HG03571 (cell line): ENCODE measurements at regions not wholly inside any gene's neighbourhood (a gene's known extent, or its start where the extent isn't known, plus 50 kb on each side); places are given as distances from the start of the nearest gene placed in this dataset.

Source experiments
- ATAC-seq: cut with Tn5 transposase; IDR thresholded peaks from one replicate; pipeline ENCODE4 v1.9.1; 2021; ENCODE audit not compliant: unreplicated experiment

DNA sequence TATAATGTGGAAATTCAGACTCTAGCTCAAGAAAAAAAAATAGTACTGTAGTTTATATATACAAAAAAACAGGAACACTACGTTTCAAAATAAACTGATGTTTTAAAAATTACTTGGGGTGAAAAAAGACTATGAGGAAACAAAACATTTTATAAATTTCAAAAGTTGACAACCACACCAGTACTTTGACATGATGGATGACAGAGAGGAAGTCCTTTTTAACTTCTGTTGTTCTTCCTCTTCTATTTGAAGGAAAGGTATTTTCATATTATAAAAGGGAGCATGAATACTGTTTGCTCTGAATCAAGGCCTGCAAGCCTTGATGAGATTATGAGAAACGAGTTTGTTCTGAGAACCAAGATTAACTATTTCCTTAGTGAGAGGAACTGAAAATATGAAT is 456.9 kb downstream of the TAF11L14 start:
- no peak for ATAC-seq

DNA sequence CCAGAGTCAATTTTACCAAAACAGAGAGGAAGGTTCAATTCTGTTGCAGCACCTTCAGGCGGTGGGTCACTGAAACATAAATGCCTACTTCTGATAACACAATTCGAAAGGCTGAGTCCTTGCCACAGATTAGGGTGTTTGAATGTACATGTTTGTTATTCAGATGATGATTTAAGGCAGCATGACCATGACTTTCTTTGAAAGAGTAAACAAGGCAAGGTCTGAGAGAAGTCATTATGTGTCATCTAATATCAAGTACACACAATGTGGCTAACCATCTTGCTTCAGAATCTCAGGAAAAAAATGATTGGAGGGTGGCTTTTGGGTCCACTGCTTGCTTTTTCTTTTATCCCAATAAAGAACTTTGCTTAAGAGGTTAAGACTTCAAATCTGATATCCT is 457.5 kb downstream of the TAF11L14 start:
- ATAC-seq, result no peak

DNA sequence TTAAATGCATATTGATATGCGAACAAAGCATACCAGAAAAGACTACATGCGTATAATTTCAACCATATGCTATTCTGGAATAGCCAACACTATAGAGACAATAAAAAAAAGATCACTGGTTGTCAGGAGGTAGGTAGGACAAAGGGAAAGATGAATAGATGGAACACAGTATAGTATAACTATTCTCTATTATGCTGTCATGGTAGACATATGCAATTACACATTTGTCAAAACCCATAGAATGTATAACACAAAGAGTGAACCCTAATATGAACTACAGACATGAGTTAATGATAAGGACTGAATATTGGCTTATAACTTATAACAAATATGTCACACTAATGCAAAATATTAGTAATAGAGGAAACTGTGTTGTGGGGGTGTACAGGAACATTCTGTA is 460.8 kb downstream of the TAF11L14 start:
- no peak for ATAC-seq

GRCh38 chr5:18097817-18098216 is 463.6 kb downstream of the TAF11L14 start:
- no peak for ATAC-seq

GRCh38 chr5:18098691-18099090 is 464.4 kb downstream of the TAF11L14 start:
- no peak for ATAC-seq

- no peak for ATAC-seq
Observed at GRCh38 chr5:18099261-18099660, 465.0 kb downstream of the TAF11L14 start.

GRCh38 chr5:18101532-18101931 is 467.3 kb downstream of the TAF11L14 start:
- ATAC-seq, result no peak

- no peak for ATAC-seq
Observed at GRCh38 chr5:18102733-18103132, 468.5 kb downstream of the TAF11L14 start.

- ATAC-seq, result no peak
Observed at GRCh38 chr5:18105449-18105848, 471.2 kb downstream of the TAF11L14 start.

DNA sequence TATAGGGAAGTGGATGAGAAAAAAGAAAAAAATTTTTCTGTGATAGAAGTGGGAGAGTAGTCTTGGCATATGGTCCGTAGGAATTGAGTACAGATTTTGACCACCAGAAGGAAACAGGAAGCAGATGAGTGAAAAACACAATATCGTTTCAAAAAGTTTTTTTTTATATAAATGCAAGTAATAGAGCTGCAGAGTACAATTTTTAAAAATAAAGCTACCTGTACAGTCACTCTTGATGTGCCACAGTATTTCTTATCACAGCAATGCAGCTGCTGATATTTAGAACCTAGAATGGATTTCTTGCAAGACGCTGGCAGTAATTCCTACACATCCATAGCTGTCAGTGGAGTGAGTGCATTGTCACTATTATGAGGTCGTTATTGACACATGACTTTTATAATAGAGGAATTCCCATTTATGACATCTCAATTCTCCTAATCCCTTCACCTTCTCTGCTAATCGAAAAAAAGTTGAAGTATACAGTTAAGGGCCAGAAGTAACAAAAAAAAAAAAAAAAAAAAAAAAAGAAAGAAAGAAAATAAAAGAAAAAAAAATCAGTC is 477.7 kb downstream of the TAF11L14 start:
- no peak for ATAC-seq

GRCh38 chr5:18113721-18114120 is 479.5 kb downstream of the TAF11L14 start:
- ATAC-seq, result no peak

- ATAC-seq, result no peak
Observed at GRCh38 chr5:18114151-18114757, 480.0 kb downstream of the TAF11L14 start.

DNA sequence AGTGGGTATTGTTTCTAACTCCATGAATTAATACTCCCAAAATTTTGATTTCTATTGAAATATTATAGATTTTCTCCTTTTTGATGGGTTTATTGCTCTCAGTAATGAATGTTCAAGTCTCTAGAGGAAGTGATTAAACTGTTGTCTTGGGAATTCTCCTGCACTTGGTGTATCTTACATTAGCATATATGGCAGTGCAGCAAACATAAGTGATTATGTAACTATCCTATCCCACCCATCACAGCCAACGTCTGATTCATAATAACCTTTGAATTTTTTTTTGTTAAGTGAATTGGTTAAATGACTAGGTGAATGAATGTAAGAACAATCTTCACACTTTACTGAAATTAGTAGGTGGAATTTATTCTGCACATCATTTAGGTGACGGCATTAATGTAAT is 483.7 kb downstream of the TAF11L14 start:
- no peak for ATAC-seq

DNA sequence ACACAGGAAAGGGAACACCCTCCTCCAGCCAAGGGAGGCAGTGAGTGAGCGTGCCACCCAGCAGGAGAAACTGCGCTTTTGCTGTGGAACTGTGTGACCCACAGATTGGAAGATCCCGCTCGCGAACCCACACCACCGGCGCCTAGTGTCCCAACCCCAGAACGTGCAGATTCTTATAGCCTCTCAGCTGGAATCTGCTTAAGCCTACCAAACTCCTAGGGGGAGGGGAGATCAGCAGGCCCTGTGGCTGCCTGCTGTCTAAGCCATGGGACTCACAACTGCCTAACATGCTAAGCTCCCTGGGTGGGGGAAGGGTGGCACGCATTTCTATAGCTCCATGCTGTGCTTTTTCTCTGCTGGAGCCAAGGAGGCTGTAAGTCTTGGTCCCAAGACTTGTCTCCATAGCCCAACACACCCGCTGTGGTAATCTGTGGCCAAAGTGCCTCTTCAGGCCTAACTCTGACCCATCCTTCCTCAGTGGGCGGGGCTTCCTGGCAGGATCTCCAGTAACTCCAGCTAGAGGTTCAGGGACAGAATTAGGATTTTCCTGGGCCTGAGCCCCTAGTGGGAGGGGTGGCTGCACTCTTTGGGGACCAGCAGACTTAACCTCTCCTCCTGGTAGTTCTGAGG is 485.0 kb downstream of the TAF11L14 start:
- no peak for ATAC-seq

- no peak for ATAC-seq
Observed at GRCh38 chr5:18141222-18141621, 507.0 kb downstream of the TAF11L14 start.

DNA sequence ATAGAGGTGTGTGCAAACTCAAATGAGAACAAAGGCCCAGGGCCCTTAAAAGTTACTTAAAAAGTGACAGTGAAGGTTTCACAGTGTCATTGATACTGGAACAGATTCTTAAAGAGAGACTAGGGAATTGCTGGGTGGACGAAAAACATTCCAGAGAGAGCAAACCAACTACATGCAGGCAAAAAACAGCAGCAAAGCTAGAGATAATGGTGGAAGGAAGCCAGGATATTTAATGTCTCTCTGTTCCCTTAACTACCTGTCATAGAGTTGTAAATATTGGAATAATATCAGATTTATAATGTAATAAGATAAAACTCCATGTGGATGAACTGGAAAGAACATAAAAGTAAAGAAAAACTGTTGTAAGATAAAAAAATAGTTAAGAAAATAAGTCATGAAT is 508.6 kb downstream of the TAF11L14 start:
- ATAC-seq, result no peak

GRCh38 chr5:18152671-18153070 is 518.4 kb downstream of the TAF11L14 start:
- no peak for ATAC-seq

- ATAC-seq, result no peak
Observed at GRCh38 chr5:18158166-18158565, 523.9 kb downstream of the TAF11L14 start.

- no peak for ATAC-seq
Observed at GRCh38 chr5:18159331-18159730, 525.1 kb downstream of the TAF11L14 start.

- no peak for ATAC-seq
Observed at GRCh38 chr5:18171684-18172083, 537.4 kb downstream of the TAF11L14 start.

GRCh38 chr5:18179579-18179978 is 545.3 kb downstream of the TAF11L14 start:
- ATAC-seq, result no peak

- ATAC-seq, result no peak
Observed at GRCh38 chr5:18181575-18181974, 547.3 kb downstream of the TAF11L14 start.

DNA sequence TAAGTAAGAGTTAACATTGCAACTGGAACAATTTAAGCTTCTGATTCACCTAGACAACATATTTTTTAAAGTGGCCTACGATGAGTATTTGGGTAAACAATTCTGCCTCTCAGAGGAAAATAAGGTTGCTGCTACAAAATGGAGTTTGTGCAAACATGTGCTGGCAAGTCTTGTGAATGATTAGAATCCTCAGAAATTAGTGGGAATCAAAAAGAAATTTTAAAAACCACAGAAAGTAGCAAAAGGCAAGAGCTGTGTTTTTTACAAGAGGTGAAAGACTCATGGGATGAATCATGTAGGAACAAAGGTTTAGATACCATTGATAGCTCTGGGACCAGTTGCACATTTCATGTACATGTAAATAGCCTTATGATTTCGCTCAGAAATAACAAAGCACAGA is 561.6 kb downstream of the TAF11L14 start:
- no peak for ATAC-seq
